SK-N-SH (cell line): ENCODE measurements at regions not wholly inside any gene's neighbourhood (a gene's known extent, or its start where the extent isn't known, plus 50 kb on each side); places are given as distances from the start of the nearest gene placed in this dataset.

Source experiments
- CTCF ChIA-PET: fragments of 300-600, 350-600 bp; formaldehyde crosslinking; extraction: SDS; loops from one replicate; lab custom pipeline; 2021; lab: Yijun Ruan, JAX
- POLR2A ChIA-PET: fragments of 350-600 bp; sonication (Branson Sonifier 250); formaldehyde crosslinking; extraction: SDS; loops from one replicate; lab custom pipeline; 2020; ENCODE audit warnings: antibody characterized with exemption, inconsistent platforms; lab: Yijun Ruan, JAX
- DNase-seq: peaks from one replicate; pipeline ENCODE4 v3.0.0; 2012
- H2AFZ ChIP-seq: fragments of 200-600 bp; sonication (generic); 2 replicates; pipeline ENCODE4 v1.8.1; 2016; ENCODE audit warnings: antibody characterized with exemption, mild to moderate bottlenecking, low read depth
- H3F3A ChIP-seq: fragments of 200-600 bp; sonication (generic); replicated peaks from 2 replicates; pipeline ENCODE3; 2016; ENCODE audit warnings: antibody characterized with exemption, mild to moderate bottlenecking; ENCODE audit not compliant: insufficient read depth
- H3K27ac ChIP-seq, 2 experiments: fragments of 200-500 bp in 1 of 2; fragments of 200-600 bp in 1 of 2; sonication (Bioruptor generic) in 1 of 2; sonication (generic), shearing (Covaris generic) in 1 of 2; 2 replicates each; pipeline versions ENCODE4 v1.5.1 to v1.6.1; 2014 to 2016; ENCODE audit warnings: low read depth in 2 of 2, inconsistent platforms in 1 of 2, low read length in 1 of 2, mild to moderate bottlenecking in 1 of 2, mixed read lengths in 1 of 2
- H3K27me3 ChIP-seq: fragments of 200-600 bp; sonication (generic), shearing (Covaris generic); 2 replicates; pipeline ENCODE4 v1.6.1; 2016; ENCODE audit warnings: mixed run types; ENCODE audit not compliant: insufficient read depth
- H3K36me3 ChIP-seq, 2 experiments: fragments of 200-500 bp in 1 of 2; fragments of 200-600 bp in 1 of 2; sonication (Bioruptor generic) in 1 of 2; sonication (generic) in 1 of 2; replicated peaks in 1 of 2; 2 replicates each; pipeline versions ENCODE3 to v1.5.1; 2014 to 2016; ENCODE audit warnings: low read length in 1 of 2, mild to moderate bottlenecking in 1 of 2; ENCODE audit not compliant: insufficient read depth in 2 of 2, control insufficient read depth in 1 of 2
- H3K4me1 ChIP-seq, 2 experiments: fragments of 200-500 bp in 1 of 2; fragments of 200-600 bp in 1 of 2; sonication (Bioruptor generic) in 1 of 2; sonication (generic), shearing (Covaris generic) in 1 of 2; 2 replicates each; pipeline versions ENCODE4 v1.5.1 to v1.6.1; 2014 to 2016; ENCODE audit warnings: low read depth in 1 of 2, low read length in 1 of 2, mixed run types in 1 of 2; ENCODE audit not compliant: insufficient read depth in 2 of 2, control insufficient read depth in 1 of 2
- H3K4me2 ChIP-seq: fragments of 200-600 bp; sonication (generic), shearing (Covaris generic); 2 replicates; pipeline ENCODE4 v1.6.1; 2017; ENCODE audit warnings: mixed run types
- H3K4me3 ChIP-seq, 2 experiments: fragments of 200-500 bp in 1 of 2; fragments of 200-600 bp in 1 of 2; sonication (Bioruptor generic) in 1 of 2; sonication (generic), shearing (Covaris generic) in 1 of 2; 2 replicates each; pipeline versions ENCODE4 v1.5.1 to v1.8.1; 2014 to 2016; ENCODE audit warnings: low read depth in 2 of 2, inconsistent platforms in 1 of 2, low read length in 1 of 2, mild to moderate bottlenecking in 1 of 2, mixed read lengths in 1 of 2, moderate library complexity in 1 of 2
- H3K79me2 ChIP-seq: fragments of 200-600 bp; sonication (generic); 2 replicates; pipeline ENCODE4 v1.8.1; 2017; ENCODE audit warnings: mild to moderate bottlenecking; ENCODE audit not compliant: insufficient read depth
- H3K9ac ChIP-seq: fragments of 200-600 bp; sonication (generic); 2 replicates; pipeline ENCODE4 v1.6.1; 2017; ENCODE audit warnings: mixed run types
- H3K9me2 ChIP-seq: fragments of 200-600 bp; sonication (generic); 2 replicates; pipeline ENCODE4 v1.6.1; 2017; ENCODE audit warnings: mixed run types
- H3K9me3 ChIP-seq: fragments of 200-600 bp; sonication (generic); 2 replicates; pipeline ENCODE4 v1.6.1; 2017; ENCODE audit warnings: mixed run types, mild to moderate bottlenecking, moderate library complexity
- H4K20me1 ChIP-seq: fragments of 200-600 bp; sonication (generic); 2 replicates; pipeline ENCODE4 v1.6.1; 2017; ENCODE audit warnings: mild to moderate bottlenecking, mixed run types; ENCODE audit not compliant: insufficient read depth
- CHD2 ChIP-seq: fragments of 150-350 bp; IDR thresholded peaks from 2 replicates; pipeline ENCODE4 v1.6.1; 2018; ENCODE audit warnings: low read length; ENCODE audit not compliant: partially characterized antibody
- CTCF ChIP-seq: fragments of 200-600 bp; sonication (generic); IDR thresholded peaks from 2 replicates; pipeline ENCODE4 v1.6.1; 2017; ENCODE audit warnings: antibody characterized with exemption, mild to moderate bottlenecking, moderate library complexity
- EP300 ChIP-seq, 2 experiments: IDR thresholded peaks; 2 replicates each; pipeline versions ENCODE4 v1.4.0 to v1.6.1; 2012; ENCODE audit warnings: borderline replicate concordance in 1 of 2, low read depth in 1 of 2, low read length in 1 of 2
- FOXJ3 ChIP-seq: sonication (generic); formaldehyde crosslinking; IDR thresholded peaks from 2 replicates; pipeline ENCODE4 v1.5.1; 2020; ENCODE audit warnings: mild to moderate bottlenecking, missing genetic modification reagents
- FOXM1 ChIP-seq: IDR thresholded peaks from 2 replicates; pipeline ENCODE4 v1.4.0; 2012; ENCODE audit warnings: low read depth, mild to moderate bottlenecking
- GATA2 ChIP-seq: sonication (generic); formaldehyde crosslinking; IDR thresholded peaks from 2 replicates; pipeline ENCODE4 v1.5.0; 2020; ENCODE audit warnings: mild to moderate bottlenecking, missing genetic modification reagents
- IRF3 ChIP-seq: fragments of 150-350 bp; IDR thresholded peaks from 2 replicates; pipeline ENCODE4 v1.6.1; 2016; ENCODE audit warnings: mild to moderate bottlenecking, low read depth, low read length
- MEF2A ChIP-seq: IDR thresholded peaks from 2 replicates; pipeline ENCODE4 v1.4.0; 2012; ENCODE audit warnings: low read depth, borderline replicate concordance
- NFIC ChIP-seq: IDR thresholded peaks from 2 replicates; pipeline ENCODE4 v1.4.0; 2012; ENCODE audit warnings: borderline replicate concordance
- NRF1 ChIP-seq: IDR thresholded peaks from 2 replicates; pipeline ENCODE4 v1.6.1; 2012; ENCODE audit warnings: low read depth, mild to moderate bottlenecking, low read length
- POLR2AphosphoS5 ChIP-seq: IDR thresholded peaks from 2 replicates; pipeline ENCODE4 v1.6.1; 2012; ENCODE audit warnings: low read depth, low read length
- RCOR1 ChIP-seq: fragments of 150-350 bp; IDR thresholded peaks from 2 replicates; pipeline ENCODE4 v1.6.1; 2017; ENCODE audit warnings: antibody characterized with exemption, low read length
- REST ChIP-seq: IDR thresholded peaks from 2 replicates; pipeline ENCODE4 v1.6.1; 2012; ENCODE audit warnings: mild to moderate bottlenecking, low read depth, low read length, moderate library complexity
- SMC3 ChIP-seq: IDR thresholded peaks from 2 replicates; pipeline ENCODE4 v1.6.1; 2012; ENCODE audit warnings: low read depth, low read length, improper control_type of control experiment
- TEAD4 ChIP-seq: IDR thresholded peaks from 2 replicates; pipeline ENCODE4 v1.4.0; 2012; ENCODE audit warnings: mild to moderate bottlenecking, borderline replicate concordance; ENCODE audit not compliant: insufficient read depth
- ZBTB33 ChIP-seq: IDR thresholded peaks from 2 replicates; pipeline ENCODE4 v1.4.0; 2012; ENCODE audit warnings: low read depth, borderline replicate concordance
- WGBS: methylation state at CpG from one replicate; pipeline ENCODE4 v1.1.6; 2017; ENCODE audit warnings: low lambda C conversion rate; 5-methylcytosine and 5-hydroxymethylcytosine counted together

GRCh38 chr6:12479451-12479850, 189.3 kb downstream of the EDN1 start:
- H3K9ac ChIP-seq = no peak overlapping the region
- ChIA-PET CTCF (no interaction called here), POLR2A (no interaction called here)
- no peak for TF ChIP-seq CTCF
- TF ChIP-seq IRF3 = no peak
- no peak for TF ChIP-seq MEF2A
- no peak for TF ChIP-seq RCOR1
- TF ChIP-seq SMC3 = no peak
- no peak for TF ChIP-seq REST
- TF ChIP-seq NFIC = no peak
- TF ChIP-seq CHD2 = no peak
- no peak for TF ChIP-seq GATA2 (CRISPR knock-in tag)
- no peak for TF ChIP-seq FOXM1
- TF ChIP-seq POLR2AphosphoS5 = no peak
- no peak for TF ChIP-seq NRF1
- no peak for TF ChIP-seq EP300 (IDR thresholded peaks at IDR 0.05; ENCODE audit: borderline replicate concordance in 1 of 2, low read depth in 1 of 2, low read length in 1 of 2)
- no peak for TF ChIP-seq ZBTB33
- TF ChIP-seq TEAD4 = no peak
- TF ChIP-seq FOXJ3 (CRISPR knock-in tag) = no peak
- H2AFZ ChIP-seq = no peak overlapping the region
- H3K4me3 ChIP-seq = no peak overlapping the region
- DNase-seq = no peak
- no peaks in the 10 kb centered on the region for H3K36me3 ChIP-seq
- 96% methylated on average over 2 of the region's 2 CpGs for WGBS
- H3F3A ChIP-seq = peaks cover 13% of the 10 kb centered on the region
- no peaks in the 10 kb centered on the region for H3K9me2 ChIP-seq
- no peaks in the 10 kb centered on the region for H4K20me1 ChIP-seq
- no peak overlapping the region for H3K4me2 ChIP-seq
- H3K27ac ChIP-seq = no peak overlapping the region
- no peaks in the 10 kb centered on the region for H3K9me3 ChIP-seq
- peaks cover 0 to 9% of the 10 kb centered on the region in 2 experiments; a peak in 2 of 4 replicates for H3K4me1 ChIP-seq
- no peaks in the 10 kb centered on the region for H3K79me2 ChIP-seq
- H3K27me3 ChIP-seq = no peaks in the 10 kb centered on the region
